ENCODE measurements at regions not wholly inside any gene's neighbourhood (a gene's known extent, or its start where the extent isn't known, plus 50 kb on each side); places are given as distances from the start of the nearest gene placed in this dataset.

- TF ChIP-seq CTCF (IDR thresholded peaks at IDR 0.05), result no peak
- TF ChIP-seq POLR2AphosphoS5 (IDR thresholded peaks at IDR 0.05), result no peak
Observed at GRCh38 chr15:25208735-25209134, 230.1 kb downstream of the UBE3A start.
